Cerebellar nuclear complex (tissue), 1 donor: ENCODE measurements at regions not wholly inside any gene's neighbourhood (a gene's known extent, or its start where the extent isn't known, plus 50 kb on each side); places are given as distances from the start of the nearest gene placed in this dataset.

Source experiments
- DNase-seq, 2 experiments: peaks; one replicate each; lab custom pipeline; 2025; lab: John Stamatoyannopoulos, UW

DNA sequence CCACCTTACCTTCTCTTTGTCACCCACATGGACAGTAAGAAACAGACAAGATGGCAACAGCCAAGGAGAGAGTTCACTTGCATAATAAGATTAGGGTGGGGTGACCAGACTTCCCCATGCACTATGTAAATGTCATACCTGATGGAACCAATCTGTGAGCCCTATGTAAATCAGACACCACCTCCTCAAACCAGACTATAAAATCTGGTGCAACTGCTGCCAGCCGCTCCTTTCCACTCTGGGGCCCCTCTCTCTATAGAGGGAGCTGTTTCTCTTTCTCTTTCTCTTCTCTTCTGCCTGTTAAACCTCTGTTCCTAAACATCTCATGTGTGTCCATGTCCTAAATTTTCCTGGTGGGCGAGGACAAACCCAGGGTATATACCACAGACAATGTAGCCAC lies 405.5 kb upstream of the CNTN4 start:
- no peak for DNase-seq

GRCh38 chr3:1696669-1697275 lies 401.9 kb upstream of the CNTN4 start:
- DNase-seq: no peak

DNA sequence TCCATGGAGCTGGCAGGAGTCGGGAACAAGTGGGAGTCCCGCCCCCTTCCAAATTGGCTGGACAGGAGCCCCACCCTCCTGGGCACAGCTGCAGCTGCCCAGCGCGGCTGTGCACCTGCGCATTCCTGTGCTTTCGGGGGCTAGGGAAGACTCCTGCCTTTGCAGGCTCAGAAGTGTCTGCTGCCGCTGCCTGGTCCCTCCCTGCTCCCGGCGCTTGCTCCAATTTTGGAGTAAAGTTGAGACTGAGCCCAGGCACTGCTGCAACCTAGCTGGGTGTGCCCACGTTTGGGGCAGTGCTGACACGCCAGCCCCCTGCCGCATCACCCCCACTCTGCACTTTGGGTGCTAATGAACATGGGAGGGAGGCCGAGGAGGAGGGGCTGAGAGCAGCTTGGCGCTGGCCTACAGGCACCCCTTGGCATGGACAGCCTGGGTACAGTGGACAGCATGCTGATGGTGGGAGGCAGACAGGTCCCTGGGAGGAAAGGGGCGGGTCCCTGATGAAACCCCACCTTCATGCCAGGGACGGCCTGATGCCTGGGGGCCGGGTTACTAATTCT lies 399.2 kb upstream of the CNTN4 start:
- no peak for DNase-seq

- no peak for DNase-seq
Observed at GRCh38 chr3:1700650-1701049, 398.0 kb upstream of the CNTN4 start.

DNA sequence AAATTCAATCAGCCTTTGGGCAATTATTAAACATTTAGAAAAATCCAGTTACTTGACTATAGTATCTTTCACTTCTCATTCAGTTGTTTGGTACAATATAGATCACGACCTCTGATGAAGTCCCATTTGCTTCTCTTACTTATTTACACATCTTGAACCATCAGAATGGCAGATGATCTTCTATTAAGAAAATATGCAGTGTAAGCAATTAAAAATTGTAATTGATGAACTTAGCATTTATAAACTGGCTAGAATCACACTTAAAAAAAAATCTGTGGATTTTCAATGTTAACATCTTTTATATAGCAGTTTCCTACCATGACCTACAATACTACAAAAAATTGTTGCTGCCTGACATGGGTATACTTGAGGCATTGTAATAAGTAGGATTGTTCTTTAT lies 395.5 kb upstream of the CNTN4 start:
- DNase-seq: no peak

DNA sequence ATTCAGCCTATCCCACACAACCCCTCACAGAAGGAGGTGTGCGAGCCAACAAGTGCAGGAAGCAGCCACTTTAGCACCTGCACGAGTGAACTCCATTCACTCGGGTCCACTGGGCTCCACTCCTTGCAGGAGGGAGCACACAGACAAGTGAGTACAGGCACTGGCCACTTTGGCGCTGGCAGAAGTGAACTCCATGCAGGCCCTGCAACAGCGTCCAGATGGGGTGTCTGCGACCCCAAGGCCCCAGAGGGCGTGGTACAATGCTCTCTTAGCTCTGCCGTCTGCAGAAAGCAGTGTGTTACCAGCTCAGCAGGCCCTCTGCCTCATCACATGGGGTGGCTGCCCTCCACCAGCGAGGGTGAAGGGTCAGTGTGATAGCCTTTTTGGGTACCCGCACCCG lies 388.0 kb upstream of the CNTN4 start:
- DNase-seq: no peak

DNA sequence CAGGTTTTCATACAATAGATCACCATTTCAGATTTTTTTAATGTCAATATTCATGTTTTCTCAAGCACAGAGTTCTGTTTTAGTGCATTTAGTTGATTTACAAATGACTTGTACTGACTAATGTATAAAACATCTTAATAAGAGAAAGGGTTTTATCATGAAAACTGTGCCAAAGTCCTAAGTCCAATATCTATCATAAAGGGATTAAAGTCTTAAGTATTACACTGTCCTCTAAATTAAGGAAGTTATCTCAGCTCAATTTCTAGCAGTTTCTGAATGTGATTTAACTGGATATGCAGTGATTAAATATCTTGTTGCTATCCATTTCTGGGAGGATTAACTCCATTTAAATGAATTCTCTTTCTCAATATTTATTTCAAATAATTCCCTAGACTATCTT lies 381.1 kb upstream of the CNTN4 start:
- DNase-seq: no peak

- no peak for DNase-seq
Observed at GRCh38 chr3:1723726-1724125, 374.9 kb upstream of the CNTN4 start.

GRCh38 chr3:1726741-1727140 lies 371.9 kb upstream of the CNTN4 start:
- no peak for DNase-seq

- DNase-seq: no peak
Observed at GRCh38 chr3:1727242-1727641, 371.4 kb upstream of the CNTN4 start.

DNA sequence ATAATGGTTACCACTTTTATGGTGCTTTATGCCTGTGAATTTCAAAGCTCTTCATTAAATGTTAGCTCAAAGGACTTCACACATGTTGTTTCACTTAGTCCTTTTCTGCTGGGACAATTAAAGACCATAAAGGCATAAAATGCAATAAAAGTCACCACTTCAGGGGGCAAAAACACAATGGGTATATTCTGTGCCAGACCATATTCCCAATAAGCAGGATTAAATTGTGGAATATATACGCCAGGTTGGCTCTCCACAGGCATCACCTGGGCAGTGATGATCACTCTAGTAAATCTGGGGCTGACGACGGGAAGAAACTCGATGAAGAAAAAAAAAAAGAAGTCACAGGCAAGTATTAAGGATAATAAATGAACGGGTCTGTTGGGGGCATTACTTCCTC lies 370.2 kb upstream of the CNTN4 start:
- DNase-seq: no peak

DNA sequence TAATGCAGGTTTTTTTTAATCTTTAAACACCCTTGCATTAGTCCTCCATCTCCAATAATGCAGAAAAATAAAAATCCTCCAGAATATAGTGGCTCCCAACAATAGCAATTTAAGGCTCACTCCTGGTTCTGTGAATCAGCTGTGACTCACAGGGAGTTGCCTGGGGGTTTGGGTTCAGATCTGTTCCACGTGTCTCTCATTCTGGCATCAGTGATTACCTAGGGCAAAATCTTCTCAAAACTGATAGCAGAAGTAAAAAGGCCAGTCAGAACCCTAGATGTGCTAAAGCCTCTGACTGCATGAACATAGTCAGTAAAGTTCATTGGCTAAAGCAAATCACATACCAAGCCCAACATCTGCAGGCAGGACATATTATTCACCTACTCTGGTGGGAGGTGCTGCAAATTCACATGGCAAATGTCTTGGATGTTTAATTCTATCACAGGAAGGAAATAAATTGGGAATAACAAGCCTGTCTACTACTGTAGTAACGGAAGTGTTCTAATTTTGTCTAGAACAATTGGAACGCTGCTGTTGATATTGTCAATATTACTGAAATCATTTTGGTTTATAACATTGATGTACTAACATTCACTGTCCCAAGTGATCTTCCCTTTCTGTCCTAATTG lies 364.1 kb upstream of the CNTN4 start:
- no peak for DNase-seq

GRCh38 chr3:1752205-1752604 lies 346.5 kb upstream of the CNTN4 start:
- no peak for DNase-seq

DNA sequence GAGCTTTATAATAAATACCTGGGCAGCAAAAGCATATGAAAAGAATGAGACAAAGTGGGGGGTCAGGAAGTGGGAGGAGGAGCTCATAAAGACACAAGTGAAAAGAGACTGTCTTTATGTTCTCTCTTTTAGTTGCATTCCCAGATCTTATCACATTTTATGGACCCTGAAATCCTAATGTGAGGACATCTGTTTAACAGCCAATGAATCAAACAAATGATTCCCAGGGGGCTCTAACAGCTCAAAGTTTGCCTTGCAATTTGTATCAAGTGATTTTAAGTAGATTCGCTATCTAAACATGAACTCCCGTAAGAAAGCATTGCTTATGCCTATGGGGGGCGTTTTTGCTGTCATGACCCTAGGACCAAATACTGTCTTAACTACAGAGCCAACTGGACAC lies 332.3 kb upstream of the CNTN4 start:
- no peak for DNase-seq

DNA sequence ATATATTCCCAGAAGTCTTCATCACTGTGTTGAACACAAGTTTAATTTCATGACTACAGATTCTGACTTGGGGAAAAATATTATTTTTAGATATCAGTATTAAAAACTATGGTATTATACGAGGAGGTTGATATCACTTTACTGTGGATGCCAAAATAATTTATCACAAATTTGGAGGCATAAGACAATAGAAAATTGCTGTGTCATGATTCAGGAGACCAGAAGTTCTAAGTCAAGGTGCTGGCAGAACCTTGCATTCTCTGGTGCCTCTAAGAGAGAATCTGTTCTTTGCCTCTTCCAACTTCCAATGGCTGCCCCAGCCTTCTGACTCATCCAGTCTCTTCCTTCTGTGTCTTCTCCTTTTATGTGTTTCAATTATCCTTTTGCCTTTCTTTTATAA lies 325.0 kb upstream of the CNTN4 start:
- no peak for DNase-seq

DNA sequence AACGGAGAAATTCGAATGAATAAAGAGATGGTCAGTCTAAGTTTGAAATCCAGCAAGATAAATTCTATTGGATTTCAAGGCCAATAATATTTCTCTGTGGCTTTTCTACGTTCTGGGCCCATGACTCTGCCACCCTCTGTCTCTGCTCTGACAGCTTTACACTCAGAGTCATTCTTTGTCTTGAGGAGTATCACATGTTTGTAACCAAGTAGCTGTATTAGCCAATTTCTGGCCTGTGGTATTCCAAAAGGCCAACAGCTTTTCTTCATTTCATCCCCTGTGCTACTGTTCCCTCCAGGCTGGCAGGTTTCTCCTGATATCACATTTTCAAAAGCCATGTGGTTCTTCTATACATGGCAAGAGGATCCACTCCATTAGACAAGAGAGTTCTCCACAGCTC lies 324.1 kb upstream of the CNTN4 start:
- DNase-seq: no peak

- DNase-seq: no peak
Observed at GRCh38 chr3:1775321-1775720, 323.3 kb upstream of the CNTN4 start.

GRCh38 chr3:1783995-1784394 lies 314.7 kb upstream of the CNTN4 start:
- DNase-seq: no peak

DNA sequence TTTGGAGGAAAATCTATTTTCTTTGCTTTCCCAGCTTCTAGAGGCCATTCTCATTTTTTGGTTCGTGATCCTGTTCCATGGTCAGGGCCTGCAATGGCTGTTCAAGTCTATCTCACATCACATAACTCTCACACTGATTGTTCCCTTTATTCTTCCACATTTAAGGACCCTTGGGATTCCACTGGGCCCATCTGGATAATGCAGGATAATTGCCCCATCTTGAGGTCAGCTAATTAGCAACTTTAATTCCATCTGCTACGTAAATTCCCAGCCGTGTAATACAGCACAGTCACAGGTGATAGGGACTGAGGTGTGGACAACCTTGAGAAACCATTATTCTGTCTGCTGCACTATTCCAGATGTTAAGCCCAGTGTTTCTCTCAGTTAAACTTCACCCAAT lies 311.6 kb upstream of the CNTN4 start:
- DNase-seq: no peak

DNA sequence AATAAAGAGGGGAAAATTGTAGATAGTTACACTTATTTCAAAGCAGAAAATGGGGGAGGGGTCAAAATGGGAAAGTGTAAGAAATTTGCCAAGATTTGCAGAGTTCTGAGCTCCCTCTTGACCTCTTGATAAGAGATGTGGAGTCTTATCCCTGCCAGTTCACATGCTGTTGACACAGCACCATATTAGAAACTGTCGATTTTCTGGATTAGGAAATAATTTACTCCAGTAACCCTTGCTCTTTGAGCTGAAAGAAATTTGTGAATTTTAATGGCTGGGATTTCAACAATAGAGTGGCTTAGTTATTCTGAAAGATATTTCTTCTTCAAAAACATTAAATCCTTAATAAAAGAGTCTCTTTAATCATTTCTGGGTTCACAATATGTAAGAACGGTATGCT lies 306.2 kb upstream of the CNTN4 start:
- no peak for DNase-seq

DNA sequence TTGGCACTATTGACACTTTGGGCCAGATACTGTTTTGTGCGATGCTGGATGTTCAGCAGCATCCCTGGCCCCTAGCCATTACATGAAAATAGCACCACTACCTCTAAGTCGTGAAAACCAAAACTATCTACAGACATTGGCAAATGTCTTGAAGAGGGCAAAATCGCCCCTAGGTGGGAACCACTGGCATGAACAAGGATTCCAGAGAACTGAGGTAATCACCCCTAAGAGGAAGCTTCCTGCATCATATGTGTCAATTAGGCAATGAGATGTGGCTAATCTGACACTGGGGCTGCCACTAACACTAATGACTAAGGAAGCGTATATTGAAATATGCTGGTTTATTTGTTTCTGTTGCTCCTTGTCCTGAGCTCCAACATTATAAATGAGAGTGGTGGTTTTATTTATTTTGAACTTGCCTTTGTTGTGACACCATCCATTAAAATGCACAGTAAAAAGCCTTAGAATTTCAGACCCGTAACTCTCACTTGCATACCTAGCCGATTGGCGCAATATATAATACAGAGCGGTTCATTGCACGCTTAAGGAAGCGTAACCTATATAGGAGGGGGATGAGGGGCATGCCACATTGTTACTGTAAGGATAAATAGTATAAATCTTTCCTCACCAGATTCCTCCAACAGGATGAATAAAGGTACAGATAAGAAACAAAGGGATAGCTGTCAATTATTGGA lies 299.8 kb upstream of the CNTN4 start:
- no peak for DNase-seq

DNA sequence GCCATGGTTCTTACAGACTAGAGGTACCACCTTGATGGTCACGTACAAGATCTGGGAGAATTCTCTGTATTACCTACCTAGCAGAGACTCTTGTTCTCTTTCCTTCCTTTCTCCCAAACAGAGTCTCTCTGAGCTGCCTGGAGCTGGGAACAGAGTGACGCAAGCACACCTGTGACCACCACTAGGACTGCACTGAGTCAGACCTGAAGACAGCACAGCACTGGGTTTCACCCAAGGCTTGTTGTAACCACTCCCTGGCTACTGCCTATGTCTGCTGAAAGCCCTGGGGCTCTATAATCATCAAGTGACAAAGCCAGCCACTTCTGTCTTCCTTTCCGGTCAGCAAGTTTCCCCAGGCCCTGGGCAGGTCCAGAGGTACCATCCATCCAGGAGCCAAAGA lies 293.3 kb upstream of the CNTN4 start:
- DNase-seq: no peak

DNA sequence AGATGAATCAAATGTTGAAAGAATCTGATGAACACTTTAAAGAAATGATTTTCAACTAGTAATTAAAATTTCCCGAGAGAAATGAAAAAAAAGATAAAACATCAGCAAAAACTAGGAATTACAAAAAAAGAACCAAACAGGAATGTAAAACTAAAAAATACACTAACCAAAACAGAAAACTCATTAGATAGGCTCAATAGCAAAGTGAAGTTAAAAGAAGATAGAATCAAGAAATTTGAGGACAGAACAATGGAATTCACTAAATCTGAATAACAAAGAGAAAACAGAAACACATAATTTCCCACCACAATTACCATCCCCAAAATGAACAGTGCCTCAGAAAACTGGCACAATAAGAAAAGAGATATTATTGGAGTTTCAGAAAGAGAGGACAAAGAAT lies 290.1 kb upstream of the CNTN4 start:
- DNase-seq: no peak
